ENCODE measurements at regions not wholly inside any gene's neighbourhood (a gene's known extent, or its start where the extent isn't known, plus 50 kb on each side); places are given as distances from the start of the nearest gene placed in this dataset.

- DNase-seq: no peak
These were observed 90.1 kb upstream of the CELF2 start for GRCh38 chr10:10927608-10928007.

DNA sequence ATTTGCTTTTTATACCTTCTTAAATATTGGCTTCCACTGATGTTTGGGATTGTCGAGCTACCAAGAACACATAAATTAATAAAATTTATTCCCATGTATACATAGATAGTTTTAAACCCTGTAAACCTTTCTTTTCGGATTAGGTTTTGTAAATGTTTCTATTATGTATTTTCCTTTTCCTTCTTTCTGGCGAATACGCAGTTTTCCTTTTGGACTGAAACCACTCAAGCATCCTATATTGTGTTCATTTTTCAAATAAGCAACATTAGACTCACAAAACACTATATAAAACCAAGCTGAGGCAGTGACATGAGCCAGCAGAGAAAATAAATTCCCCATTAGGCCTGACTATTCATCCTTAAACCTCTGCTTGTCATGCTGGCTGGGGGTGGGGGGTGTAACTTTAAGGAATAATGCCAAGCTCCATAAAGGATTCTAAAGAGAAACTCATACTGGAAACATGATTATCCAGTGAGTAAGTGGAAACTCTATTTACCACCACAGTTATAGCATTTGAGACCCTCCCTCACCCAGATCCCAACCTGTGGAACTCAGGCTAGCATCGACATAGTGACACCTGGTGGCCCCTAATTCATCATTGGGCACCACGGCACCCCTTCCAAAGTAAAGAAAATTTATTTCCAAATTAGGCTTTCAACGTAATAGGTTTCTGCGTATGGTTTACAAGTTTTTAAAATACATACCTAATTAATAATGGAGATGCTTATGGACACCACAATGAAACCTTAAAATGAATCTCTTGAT lies 86.5 kb upstream of the CELF2 start:
- DNase-seq: no peak

DNA sequence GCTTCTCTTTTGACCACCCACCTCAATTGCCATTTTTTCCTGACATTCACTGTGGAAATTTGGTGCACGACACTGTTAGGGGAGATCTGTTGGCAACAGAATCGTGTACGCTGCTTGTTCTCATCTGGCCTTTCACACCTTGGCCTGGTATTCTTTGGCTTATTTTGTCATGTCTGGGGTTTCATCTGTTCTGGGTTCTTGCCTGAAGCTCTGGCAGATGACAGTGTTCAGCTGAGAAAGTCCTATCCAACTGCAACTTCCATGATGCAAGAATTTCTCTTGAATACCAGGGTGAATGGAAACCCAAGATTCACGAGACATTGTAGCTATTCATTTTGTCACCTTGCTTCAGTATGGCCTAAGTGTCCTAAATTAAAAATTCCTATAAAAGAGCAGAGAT lies 82.6 kb upstream of the CELF2 start:
- no peak for DNase-seq

DNA sequence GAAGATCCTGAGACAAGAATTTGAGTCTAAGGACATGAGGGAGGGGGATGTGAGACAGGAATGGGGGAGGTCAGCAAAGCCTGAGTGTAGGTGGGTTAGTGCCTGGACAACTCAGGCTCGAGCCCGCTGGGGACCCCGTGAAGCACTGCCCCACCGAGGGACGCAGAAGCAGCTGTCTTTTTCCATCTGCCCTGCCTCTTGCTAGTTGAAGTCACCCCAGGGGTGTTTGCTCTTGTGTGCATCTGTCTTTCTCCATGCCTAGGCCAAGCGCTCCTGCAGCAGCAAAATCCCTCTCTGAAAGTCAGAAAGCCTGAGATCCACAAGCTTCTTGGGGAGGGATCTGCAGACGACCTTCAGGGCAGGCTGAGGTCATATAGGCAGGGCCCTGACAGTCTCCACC lies 79.0 kb upstream of the CELF2 start:
- DNase-seq: no peak

DNA sequence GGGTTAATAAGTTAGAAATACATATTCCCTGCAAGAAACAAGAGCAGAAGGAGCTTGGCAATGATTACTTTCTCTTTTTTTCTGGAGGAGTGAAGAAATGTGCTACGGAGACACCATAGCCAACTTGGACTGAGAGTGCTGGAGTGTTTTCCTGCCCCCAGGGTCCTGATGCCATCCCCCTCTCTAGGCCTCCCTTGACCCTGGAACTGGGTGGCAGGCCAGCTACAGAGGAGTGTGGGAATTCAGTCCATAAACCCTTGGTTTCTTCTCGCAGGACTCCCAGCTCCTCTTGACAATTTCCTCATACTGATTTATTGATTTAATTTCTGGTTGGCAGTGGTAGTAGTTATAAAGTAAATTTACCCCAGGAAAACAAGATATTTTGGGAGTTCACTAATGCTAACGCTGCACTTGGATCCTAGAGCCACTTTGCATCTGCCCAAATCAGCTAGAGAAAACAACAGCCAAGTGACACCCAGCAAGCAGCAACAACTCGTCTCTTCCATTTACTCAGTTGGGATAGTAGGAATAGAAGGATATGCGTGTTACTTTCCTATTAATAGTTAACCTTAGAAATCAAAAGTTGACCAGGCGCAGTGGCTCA lies 76.4 kb upstream of the CELF2 start:
- DNase-seq: no peak

GRCh38 chr10:10942441-10942840 lies 75.2 kb upstream of the CELF2 start:
- DNase-seq: no peak

DNA sequence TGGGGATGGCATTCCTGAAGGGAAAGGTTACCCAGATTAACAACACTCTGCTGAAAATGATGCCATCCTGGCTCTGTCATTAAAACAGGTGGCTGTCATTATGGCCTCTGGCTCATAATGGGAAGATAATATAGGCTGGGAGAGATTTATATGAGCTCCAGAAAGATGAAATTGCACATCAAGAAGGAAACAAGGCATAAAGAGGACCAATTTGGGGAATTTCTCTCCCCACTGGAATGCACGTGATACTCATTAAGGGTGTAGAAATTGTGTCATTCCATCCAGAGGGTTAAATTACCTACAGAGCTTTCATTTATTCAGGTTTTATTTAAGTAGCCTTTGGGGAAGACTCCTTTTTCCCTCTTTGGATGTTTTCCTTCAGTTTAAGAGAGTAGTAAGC lies 71.6 kb upstream of the CELF2 start:
- DNase-seq: no peak

GRCh38 chr10:10946801-10947200 lies 70.9 kb upstream of the CELF2 start:
- DNase-seq: no peak

GRCh38 chr10:10951675-10952074 lies 66.0 kb upstream of the CELF2 start:
- DNase-seq: no peak

DNA sequence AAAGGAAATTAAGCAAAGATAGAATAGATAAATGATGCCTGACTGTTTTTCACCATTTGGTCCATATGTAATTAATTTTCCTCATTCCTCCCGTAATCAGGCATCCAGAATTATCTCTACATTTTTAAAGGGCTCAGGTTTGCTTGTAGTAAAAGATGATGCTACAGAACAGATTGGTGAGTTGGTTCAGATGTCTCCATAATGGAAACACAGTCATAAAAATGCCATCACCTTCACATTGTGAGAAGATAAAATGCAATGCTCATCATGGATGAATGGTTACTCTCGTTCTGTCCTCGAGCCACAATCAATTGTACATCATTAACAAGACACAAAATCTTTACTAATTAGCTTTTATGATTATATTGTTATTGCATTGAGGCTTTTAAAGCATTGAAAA lies 64.9 kb upstream of the CELF2 start:
- no peak for DNase-seq

GRCh38 chr10:10956681-10957542 lies 60.8 kb upstream of the CELF2 start:
- no peak for DNase-seq

DNA sequence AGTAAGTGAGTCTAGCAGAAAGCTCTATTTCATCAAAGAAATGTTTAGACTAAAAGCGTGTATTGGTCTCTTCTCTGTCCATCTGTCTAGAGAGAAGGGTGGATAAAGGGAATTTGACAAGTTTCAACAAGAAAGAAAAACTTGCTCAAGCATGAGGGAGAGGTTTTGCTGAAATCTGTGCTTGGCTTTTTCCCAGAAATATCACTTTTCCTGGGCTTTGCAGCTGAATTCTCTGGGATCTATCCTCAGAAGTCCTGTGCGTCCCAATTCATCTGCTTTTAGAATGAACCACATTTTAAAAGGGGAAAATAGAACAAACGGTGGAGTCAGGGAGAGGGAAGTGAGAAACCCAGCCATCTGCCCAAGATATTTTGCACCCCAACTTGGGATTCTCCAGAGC lies 59.6 kb upstream of the CELF2 start:
- DNase-seq: no peak

GRCh38 chr10:10959666-10960065 lies 58.0 kb upstream of the CELF2 start:
- DNase-seq: no peak

- DNase-seq: no peak
These were observed 57.1 kb upstream of the CELF2 start for GRCh38 chr10:10960534-10960933.

- no peak for DNase-seq
These were observed 56.6 kb upstream of the CELF2 start for GRCh38 chr10:10961072-10961471.

DNA sequence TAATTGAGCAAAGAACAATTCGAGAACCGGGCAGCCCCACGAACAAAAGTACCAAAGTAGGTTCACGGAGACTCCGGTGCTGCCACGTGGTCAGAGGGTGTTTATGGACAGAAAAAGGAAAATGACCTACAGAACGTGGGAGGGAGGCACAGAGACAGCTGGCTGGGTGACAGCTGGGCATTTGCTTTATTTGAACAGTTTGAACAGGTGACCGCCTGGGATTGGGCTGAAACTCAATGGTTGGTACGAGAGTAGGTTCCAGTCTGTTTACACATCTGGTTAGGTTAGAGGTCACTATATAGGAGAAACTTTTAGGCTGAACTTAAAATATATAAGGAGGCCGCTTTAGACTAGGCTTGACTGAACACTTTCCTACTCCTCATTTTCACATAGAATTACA lies 50.6 kb upstream of the CELF2 start:
- no peak for DNase-seq

GRCh38 chr10:10967581-10968256 lies 50.0 kb upstream of the CELF2 start:
- no peak for DNase-seq

All from hematopoietic multipotent progenitor cell treated with erythropoietin and hydrocortisone succinate and interleukin-3 and kit ligand, for 8 days (in vitro differentiated cells).